ENCODE measurements at regions not wholly inside any gene's neighbourhood (a gene's known extent, or its start where the extent isn't known, plus 50 kb on each side); places are given as distances from the start of the nearest gene placed in this dataset.

DNA sequence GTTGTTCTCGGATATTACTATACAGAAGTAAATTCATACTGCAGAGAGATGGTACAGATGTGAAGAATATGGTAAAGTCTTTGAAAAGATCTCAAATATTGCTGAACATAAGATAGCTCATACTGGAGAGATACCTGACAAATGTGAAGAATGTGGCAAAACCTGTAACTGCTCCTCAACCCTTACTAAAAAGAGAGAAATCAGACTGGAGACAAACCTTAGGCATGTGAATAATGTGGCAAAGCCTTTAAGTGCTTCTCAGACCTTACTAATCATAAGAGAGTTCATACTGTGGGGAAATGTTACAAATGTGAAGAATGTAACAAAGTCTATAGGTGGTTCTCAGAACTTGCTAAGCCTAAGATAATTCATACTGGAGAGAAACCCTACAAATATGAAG, 986.0 kb upstream of the TSPY4 start:
- no peak overlapping the region for H3K4me2 ChIP-seq (ENCODE audit: low read depth, low read length)
- H3K4me3 ChIP-seq (replicated peaks in 1 of 3; ENCODE audit: insufficient read depth in 1 of 3, low read depth in 2 of 3, low read length in 3 of 3), result no peak overlapping the region
- H3K27me3 ChIP-seq (ENCODE audit: control insufficient read depth in 1 of 2, insufficient read depth in 2 of 2, low read length in 2 of 2), result no peaks in the 10 kb centered on the region
- TF ChIP-seq ZNF232 (CRISPR knock-in tag; IDR thresholded peaks at IDR 0.05; ENCODE audit: borderline replicate concordance), result no peak
- H3K9ac ChIP-seq (ENCODE audit: insufficient read depth, low read depth, low read length), result no peak overlapping the region
- no TSS peak for BruUV-seq (replicated peaks)
- DNase-seq (ENCODE audit: low spot score), result no peak
- no peaks in the 10 kb centered on the region; the same call in 1 of the 2 replicates for H3K9me3 ChIP-seq (ENCODE audit: low read length)
- 5% methylated on average over 1 of the region's 1 CpG for WGBS (ENCODE audit: low lambda C conversion rate)
- no peaks in the 10 kb centered on the region for H3K79me2 ChIP-seq (ENCODE audit: insufficient read depth, low read length)
- no peak overlapping the region for H2AFZ ChIP-seq (ENCODE audit: low read length)
- H3K27ac ChIP-seq (ENCODE audit: extremely low read length, insufficient read depth, low read length), result no peak overlapping the region
- ATAC-seq, result no peak
- FAIRE-seq, result no peak
- no peaks in the 10 kb centered on the region for H3K36me3 ChIP-seq (replicated peaks in 1 of 2; ENCODE audit: control insufficient read depth in 1 of 2, insufficient read depth in 2 of 2, low read length in 2 of 2)
- POLR2A ChIA-PET, result no interaction called here
- no peaks in the 10 kb centered on the region for H3K4me1 ChIP-seq (ENCODE audit: insufficient read depth, low read length)
- in situ Hi-C loops (cut with HindIII; ENCODE audit: extremely low pct_ligation_motif_present, low pct_unique_long_range_greater_than_20kb) (no loop called here), intact Hi-C loops (cut with micrococcal nuclease; ENCODE audit: unreplicated experiment) (no loop called here)
- CTCF ChIA-PET (ENCODE audit: low intra/inter-chr PET ratio, low total read pairs), result no interaction called here
- H4K20me1 ChIP-seq (ENCODE audit: insufficient read depth, low read length), result no peaks in the 10 kb centered on the region

GRCh38 chrY:8352201-8352600, 985.1 kb upstream of the TSPY4 start:
- Histone ChIP-seq H4K20me1 (ENCODE audit: insufficient read depth, low read length) (no peaks in the 10 kb centered on the region), H3K9me3 (ENCODE audit: low read length) (peaks cover 2% of the 10 kb centered on the region; the same call in 1 of the 2 replicates), H3K36me3 (replicated peaks in 1 of 2; ENCODE audit: control insufficient read depth in 1 of 2, insufficient read depth in 2 of 2, low read length in 2 of 2) (no peaks in the 10 kb centered on the region), H3K4me1 (ENCODE audit: insufficient read depth, low read length) (no peaks in the 10 kb centered on the region), H3K79me2 (ENCODE audit: insufficient read depth, low read length) (no peaks in the 10 kb centered on the region), H2AFZ (ENCODE audit: low read length) (no peak overlapping the region), H3K4me2 (ENCODE audit: low read depth, low read length) (no peak overlapping the region), H3K27me3 (ENCODE audit: control insufficient read depth in 1 of 2, insufficient read depth in 2 of 2, low read length in 2 of 2) (no peaks in the 10 kb centered on the region), H3K4me3 (replicated peaks in 1 of 3; ENCODE audit: insufficient read depth in 1 of 3, low read depth in 2 of 3, low read length in 3 of 3) (no peak overlapping the region), H3K9ac (ENCODE audit: insufficient read depth, low read depth, low read length) (no peak overlapping the region), H3K27ac (ENCODE audit: extremely low read length, insufficient read depth, low read length) (no peak overlapping the region)
- CTCF ChIA-PET (ENCODE audit: low intra/inter-chr PET ratio, low total read pairs), result no interaction called here
- TF ChIP-seq SETDB1 (CRISPR knock-in tag; IDR thresholded peaks at IDR 0.05; ENCODE audit: borderline replicate concordance) (no peak), ZNF382 (CRISPR knock-in tag; IDR thresholded peaks at IDR 0.05; ENCODE audit: borderline replicate concordance) (no peak), NFYC (CRISPR knock-in tag; IDR thresholded peaks at IDR 0.05) (no peak), PAX8 (CRISPR knock-in tag; IDR thresholded peaks at IDR 0.05; ENCODE audit: borderline replicate concordance) (no peak), NR2F6 (IDR thresholded peaks at IDR 0.05) (no peak), NR2F6 (CRISPR knock-in tag; IDR thresholded peaks at IDR 0.05) (no peak), ZNF557 (CRISPR knock-in tag; IDR thresholded peaks at IDR 0.05) (no peak), ZNF441 (CRISPR knock-in tag; IDR thresholded peaks at IDR 0.05; ENCODE audit: borderline replicate concordance) (no peak), ADNP (CRISPR knock-in tag; IDR thresholded peaks at IDR 0.05) (no peak), ZNF614 (CRISPR knock-in tag; IDR thresholded peaks at IDR 0.05; ENCODE audit: borderline replicate concordance) (no peak), ZMYM2 (CRISPR knock-in tag; IDR thresholded peaks at IDR 0.05) (no peak), BCLAF1 (IDR thresholded peaks at IDR 0.05) (no peak)
- TF ChIP-seq, protein P1, sequence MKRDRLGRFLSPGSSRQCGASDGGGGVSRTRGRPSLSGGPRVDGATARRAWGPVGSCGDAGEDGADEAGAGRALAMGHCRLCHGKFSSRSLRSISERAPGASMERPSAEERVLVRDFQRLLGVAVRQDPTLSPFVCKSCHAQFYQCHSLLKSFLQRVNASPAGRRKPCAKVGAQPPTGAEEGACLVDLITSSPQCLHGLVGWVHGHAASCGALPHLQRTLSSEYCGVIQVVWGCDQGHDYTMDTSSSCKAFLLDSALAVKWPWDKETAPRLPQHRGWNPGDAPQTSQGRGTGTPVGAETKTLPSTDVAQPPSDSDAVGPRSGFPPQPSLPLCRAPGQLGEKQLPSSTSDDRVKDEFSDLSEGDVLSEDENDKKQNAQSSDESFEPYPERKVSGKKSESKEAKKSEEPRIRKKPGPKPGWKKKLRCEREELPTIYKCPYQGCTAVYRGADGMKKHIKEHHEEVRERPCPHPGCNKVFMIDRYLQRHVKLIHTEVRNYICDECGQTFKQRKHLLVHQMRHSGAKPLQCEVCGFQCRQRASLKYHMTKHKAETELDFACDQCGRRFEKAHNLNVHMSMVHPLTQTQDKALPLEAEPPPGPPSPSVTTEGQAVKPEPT (CRISPR knock-in tag; IDR thresholded peaks at IDR 0.05; ENCODE audit: low read depth), result no peak
- TF ChIP-seq, protein P2, sequence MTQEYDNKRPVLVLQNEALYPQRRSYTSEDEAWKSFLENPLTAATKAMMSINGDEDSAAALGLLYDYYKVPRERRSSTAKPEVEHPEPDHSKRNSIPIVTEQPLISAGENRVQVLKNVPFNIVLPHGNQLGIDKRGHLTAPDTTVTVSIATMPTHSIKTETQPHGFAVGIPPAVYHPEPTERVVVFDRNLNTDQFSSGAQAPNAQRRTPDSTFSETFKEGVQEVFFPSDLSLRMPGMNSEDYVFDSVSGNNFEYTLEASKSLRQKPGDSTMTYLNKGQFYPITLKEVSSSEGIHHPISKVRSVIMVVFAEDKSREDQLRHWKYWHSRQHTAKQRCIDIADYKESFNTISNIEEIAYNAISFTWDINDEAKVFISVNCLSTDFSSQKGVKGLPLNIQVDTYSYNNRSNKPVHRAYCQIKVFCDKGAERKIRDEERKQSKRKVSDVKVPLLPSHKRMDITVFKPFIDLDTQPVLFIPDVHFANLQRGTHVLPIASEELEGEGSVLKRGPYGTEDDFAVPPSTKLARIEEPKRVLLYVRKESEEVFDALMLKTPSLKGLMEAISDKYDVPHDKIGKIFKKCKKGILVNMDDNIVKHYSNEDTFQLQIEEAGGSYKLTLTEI (CRISPR knock-in tag; conservative IDR thresholded peaks at IDR 0.05), result no peak
- in situ Hi-C loops (cut with HindIII; ENCODE audit: extremely low pct_ligation_motif_present, low pct_unique_long_range_greater_than_20kb) (no loop called here), intact Hi-C loops (cut with micrococcal nuclease; ENCODE audit: unreplicated experiment) (no loop called here)
- no peak for ATAC-seq
- DNase-seq (ENCODE audit: low spot score), result no peak
- BruUV-seq (replicated peaks), result no TSS peak
- POLR2A ChIA-PET, result no interaction called here
- 30% methylated on average over 2 of the region's 2 CpGs for WGBS (ENCODE audit: low lambda C conversion rate)
- no peak for FAIRE-seq

Measured in HepG2 (cell line).